ENCODE measurements at regions not wholly inside any gene's neighbourhood (a gene's known extent, or its start where the extent isn't known, plus 50 kb on each side); places are given as distances from the start of the nearest gene placed in this dataset.

DNA sequence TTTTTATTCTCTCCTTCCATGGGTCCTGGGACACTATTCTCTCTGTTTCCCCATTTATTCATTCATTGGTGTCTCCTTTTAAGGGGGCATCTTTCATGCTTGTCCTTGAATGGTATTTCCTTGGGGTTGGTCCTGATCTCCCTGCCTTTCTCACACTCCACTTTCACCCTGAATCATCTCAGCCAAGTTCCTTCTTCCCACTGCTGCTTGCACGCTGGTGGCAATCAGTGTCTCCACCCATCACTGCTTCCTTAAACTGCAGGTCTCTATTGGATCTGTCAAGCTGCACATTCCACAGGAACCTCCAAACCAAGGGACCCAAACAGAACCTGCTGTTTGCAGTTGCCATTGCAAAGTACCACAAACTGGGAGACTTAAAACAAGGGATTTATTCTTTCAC lies 89.3 kb upstream of the SDK2 start:
- Histone ChIP-seq H3K36me3 (no peaks in the 10 kb centered on the region), H3K9me3 (ENCODE audit: severe bottlenecking) (peaks cover 22% of the 10 kb centered on the region), H3K27ac (no peak overlapping the region), H3K4me3 (ENCODE audit: low read depth, low read length) (no peak overlapping the region), H3K27me3 (ENCODE audit: insufficient read depth, low read depth, severe bottlenecking) (no peaks in the 10 kb centered on the region)
- no peak for DNase-seq
- TF ChIP-seq, protein P1, sequence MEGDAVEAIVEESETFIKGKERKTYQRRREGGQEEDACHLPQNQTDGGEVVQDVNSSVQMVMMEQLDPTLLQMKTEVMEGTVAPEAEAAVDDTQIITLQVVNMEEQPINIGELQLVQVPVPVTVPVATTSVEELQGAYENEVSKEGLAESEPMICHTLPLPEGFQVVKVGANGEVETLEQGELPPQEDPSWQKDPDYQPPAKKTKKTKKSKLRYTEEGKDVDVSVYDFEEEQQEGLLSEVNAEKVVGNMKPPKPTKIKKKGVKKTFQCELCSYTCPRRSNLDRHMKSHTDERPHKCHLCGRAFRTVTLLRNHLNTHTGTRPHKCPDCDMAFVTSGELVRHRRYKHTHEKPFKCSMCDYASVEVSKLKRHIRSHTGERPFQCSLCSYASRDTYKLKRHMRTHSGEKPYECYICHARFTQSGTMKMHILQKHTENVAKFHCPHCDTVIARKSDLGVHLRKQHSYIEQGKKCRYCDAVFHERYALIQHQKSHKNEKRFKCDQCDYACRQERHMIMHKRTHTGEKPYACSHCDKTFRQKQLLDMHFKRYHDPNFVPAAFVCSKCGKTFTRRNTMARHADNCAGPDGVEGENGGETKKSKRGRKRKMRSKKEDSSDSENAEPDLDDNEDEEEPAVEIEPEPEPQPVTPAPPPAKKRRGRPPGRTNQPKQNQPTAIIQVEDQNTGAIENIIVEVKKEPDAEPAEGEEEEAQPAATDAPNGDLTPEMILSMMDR (IDR thresholded peaks at IDR 0.05; ENCODE audit: low read depth, low read length) = no peak

- no peaks in the 10 kb centered on the region for H3K27me3 ChIP-seq (ENCODE audit: insufficient read depth, low read depth, severe bottlenecking)
- H3K4me3 ChIP-seq (ENCODE audit: low read depth, low read length) = no peak overlapping the region
- no peak for DNase-seq
- TF ChIP-seq, protein P1 (IDR thresholded peaks at IDR 0.05; ENCODE audit: low read depth, low read length) = no peak
- no peak overlapping the region for H3K27ac ChIP-seq
- no peaks in the 10 kb centered on the region for H3K36me3 ChIP-seq
- H3K9me3 ChIP-seq (ENCODE audit: severe bottlenecking) = peaks cover 21% of the 10 kb centered on the region
Measured at GRCh38 chr17:73735245-73735644, 91.0 kb upstream of the SDK2 start.

GRCh38 chr17:73738751-73739575 lies 94.7 kb upstream of the SDK2 start:
- TF ChIP-seq, protein P1 (IDR thresholded peaks at IDR 0.05; ENCODE audit: low read depth, low read length) = no peak
- Histone ChIP-seq H3K9me3 (ENCODE audit: severe bottlenecking) (no peaks in the 10 kb centered on the region), H3K27ac (no peak overlapping the region), H3K36me3 (no peaks in the 10 kb centered on the region), H3K27me3 (ENCODE audit: insufficient read depth, low read depth, severe bottlenecking) (no peaks in the 10 kb centered on the region), H3K4me3 (ENCODE audit: low read depth, low read length) (no peak overlapping the region)
- no peak for DNase-seq

DNA sequence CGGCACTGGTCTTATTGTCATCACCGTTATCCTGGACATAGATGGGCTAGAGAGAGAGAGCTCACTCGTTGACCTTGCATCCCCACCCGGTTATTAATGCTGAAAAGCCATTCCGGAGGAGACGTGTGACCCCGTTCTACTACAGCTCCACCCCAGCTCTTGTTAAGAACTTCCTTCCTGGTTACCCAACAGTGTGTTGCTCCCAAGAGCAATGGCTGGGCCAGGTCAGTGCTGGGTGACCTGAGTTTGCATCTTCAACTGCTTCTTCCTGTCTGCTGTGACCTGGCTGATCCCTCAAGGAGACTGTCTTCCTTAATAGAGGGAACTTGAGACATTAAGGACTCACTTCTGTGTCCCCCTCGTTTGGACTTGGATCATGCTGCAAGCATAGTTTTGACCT lies 96.1 kb upstream of the SDK2 start:
- Histone ChIP-seq H3K27ac (no peak overlapping the region), H3K9me3 (ENCODE audit: severe bottlenecking) (no peaks in the 10 kb centered on the region), H3K4me3 (ENCODE audit: low read depth, low read length) (no peak overlapping the region), H3K27me3 (ENCODE audit: insufficient read depth, low read depth, severe bottlenecking) (no peaks in the 10 kb centered on the region), H3K36me3 (no peaks in the 10 kb centered on the region)
- DNase-seq = no peak
- TF ChIP-seq, protein P1 (IDR thresholded peaks at IDR 0.05; ENCODE audit: low read depth, low read length) = no peak

DNA sequence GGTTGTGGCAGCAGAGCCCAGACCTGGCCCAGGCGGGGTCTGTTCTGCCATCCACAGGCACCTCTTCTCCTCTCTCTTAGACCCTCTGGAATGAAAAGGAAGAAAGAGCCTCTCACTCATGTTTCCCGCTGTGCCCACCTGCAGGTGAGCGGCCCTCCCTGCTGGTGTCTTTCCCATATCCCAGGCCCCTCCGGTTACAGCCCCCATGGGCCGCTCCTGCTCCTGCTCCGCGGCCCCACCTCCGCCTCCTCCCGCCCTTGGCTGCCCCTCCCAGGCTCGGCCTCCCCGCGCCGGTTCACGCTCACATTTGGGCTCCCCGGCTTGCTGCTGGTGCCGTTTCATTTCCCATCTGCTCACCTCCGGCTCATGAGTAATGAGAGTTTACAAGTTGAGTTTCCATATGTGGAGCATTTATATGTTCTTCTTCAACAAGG lies 98.7 kb upstream of the SDK2 start:
- peak; percentile 85 for DNase-seq
- TF ChIP-seq, protein P1 (IDR thresholded peaks at IDR 0.05; ENCODE audit: low read depth, low read length) = no peak
- H3K36me3 ChIP-seq = peaks cover 9% of the 10 kb centered on the region
- no peaks in the 10 kb centered on the region for H3K27me3 ChIP-seq (ENCODE audit: insufficient read depth, low read depth, severe bottlenecking)
- H3K4me3 ChIP-seq (ENCODE audit: low read depth, low read length) = peak overlapping the region; percentile 34
- H3K27ac ChIP-seq = peak overlapping the region; percentile 98
- H3K9me3 ChIP-seq (ENCODE audit: severe bottlenecking) = no peaks in the 10 kb centered on the region
